ENCODE measurements at regions not wholly inside any gene's neighbourhood (a gene's known extent, or its start where the extent isn't known, plus 50 kb on each side); places are given as distances from the start of the nearest gene placed in this dataset.
"Not testable (repeated sequence)": the region's sequence is repeated elsewhere in the genome, so short reads cannot be mapped to it uniquely, and the experiment has no call there.

GRCh38 chr12:123061441-123062205 lies 81.1 kb downstream of the ARL6IP4 start:
- DNase-seq = no peak

- DNase-seq = no peak
These were observed 79.0 kb downstream of the ARL6IP4 start for GRCh38 chr12:123059500-123059899.

- no peak for DNase-seq
These were observed 78.5 kb downstream of the ARL6IP4 start for GRCh38 chr12:123058980-123059379.

- no peak for DNase-seq
These were observed 78.0 kb downstream of the ARL6IP4 start for GRCh38 chr12:123058481-123058880.

GRCh38 chr12:123057513-123058265 lies 77.2 kb downstream of the ARL6IP4 start:
- no peak for DNase-seq

GRCh38 chr12:123056709-123057108 lies 76.2 kb downstream of the ARL6IP4 start:
- DNase-seq = no peak

GRCh38 chr12:123056053-123056452 lies 75.6 kb downstream of the ARL6IP4 start:
- no peak for DNase-seq

GRCh38 chr12:123055281-123055766 lies 74.8 kb downstream of the ARL6IP4 start:
- peak; percentile 14 for DNase-seq

- DNase-seq = no peak
These were observed 73.9 kb downstream of the ARL6IP4 start for GRCh38 chr12:123054371-123054770.

GRCh38 chr12:123051556-123051955 lies 71.1 kb downstream of the ARL6IP4 start:
- no peak for DNase-seq

- no peak for DNase-seq
These were observed 70.4 kb downstream of the ARL6IP4 start for GRCh38 chr12:123050913-123051312.

- DNase-seq = no peak
These were observed 69.9 kb downstream of the ARL6IP4 start for GRCh38 chr12:123050331-123050831.

- DNase-seq = no peak
These were observed 69.1 kb downstream of the ARL6IP4 start for GRCh38 chr12:123049398-123050240.

- DNase-seq = not testable (repeated sequence)
These were observed 67.4 kb downstream of the ARL6IP4 start for GRCh38 chr12:123047892-123048291.

- DNase-seq = no peak
These were observed 66.8 kb downstream of the ARL6IP4 start for GRCh38 chr12:123047289-123047688.

GRCh38 chr12:123046431-123046830 lies 66.0 kb downstream of the ARL6IP4 start:
- DNase-seq = no peak

- no peak for DNase-seq
These were observed 65.2 kb downstream of the ARL6IP4 start for GRCh38 chr12:123045678-123046077.

- no peak for DNase-seq
These were observed 63.9 kb downstream of the ARL6IP4 start for GRCh38 chr12:123044351-123044750.

- DNase-seq = no peak
These were observed 63.1 kb downstream of the ARL6IP4 start for GRCh38 chr12:123043536-123044001.

GRCh38 chr12:123042833-123043232 lies 62.4 kb downstream of the ARL6IP4 start:
- no peak for DNase-seq

GRCh38 chr12:123041811-123042655 lies 61.6 kb downstream of the ARL6IP4 start:
- no peak for DNase-seq

GRCh38 chr12:123041042-123041531 lies 60.6 kb downstream of the ARL6IP4 start:
- no peak for DNase-seq

Data from NCI-H2227 treated with DMSO at 0.1 percent for 48 hours (cell line).